ENCODE measurements at regions not wholly inside any gene's neighbourhood (a gene's known extent, or its start where the extent isn't known, plus 50 kb on each side); places are given as distances from the start of the nearest gene placed in this dataset.

GRCh38 chr7:11985376-11985775 is 153.4 kb upstream of the THSD7A start:
- H3K9me3 ChIP-seq: peaks cover 0 to 6% of the 10 kb centered on the region in 2 donors
- TF ChIP-seq POLR2A (IDR thresholded peaks at IDR 0.05) (no peak), POLR2AphosphoS5 (IDR thresholded peaks at IDR 0.05) (no peak), EP300 (IDR thresholded peaks at IDR 0.05; ENCODE audit: low read depth) (no peak), CTCF (IDR thresholded peaks at IDR 0.05) (no peak)
- no peaks in the 10 kb centered on the region for H3K4me1 ChIP-seq
- no peak overlapping the region for H3K27ac ChIP-seq
- H3K4me3 ChIP-seq: no peak overlapping the region
- no peak for DNase-seq
- intact Hi-C loops (cut with DNase I; ENCODE audit: low total_unique reads): no loop called here
- no peaks in the 10 kb centered on the region for H3K27me3 ChIP-seq
- no peaks in the 10 kb centered on the region for H3K36me3 ChIP-seq
- in situ Hi-C loops (cut with MboI; ENCODE audit: low pct_ligation_motif_present in 1 of 4, low pct_unique_long_range_greater_than_20kb in 1 of 4, low sequenced_read_pairs in 3 of 4): no loop called here

- H3K27ac ChIP-seq: no peak overlapping the region
- no peak overlapping the region for H3K4me3 ChIP-seq
- no peaks in the 10 kb centered on the region for H3K4me1 ChIP-seq
- DNase-seq: no peak
- TF ChIP-seq CTCF (IDR thresholded peaks at IDR 0.05): no peak
- TF ChIP-seq POLR2AphosphoS5 (IDR thresholded peaks at IDR 0.05): no peak
- TF ChIP-seq POLR2A (IDR thresholded peaks at IDR 0.05): no peak
- no peak for TF ChIP-seq EP300 (IDR thresholded peaks at IDR 0.05; ENCODE audit: low read depth)
- H3K27me3 ChIP-seq: no peaks in the 10 kb centered on the region
- 78 to 87% methylated on average over 3 of the region's 3 CpGs for WGBS, 2 donors (ENCODE audit: low coverage in 1 of 2)
- intact Hi-C loops (cut with DNase I; ENCODE audit: low total_unique reads): no loop called here
- in situ Hi-C loops (cut with MboI; ENCODE audit: low pct_ligation_motif_present in 1 of 4, low pct_unique_long_range_greater_than_20kb in 1 of 4, low sequenced_read_pairs in 3 of 4): no loop called here
- no peaks in the 10 kb centered on the region for H3K36me3 ChIP-seq
- peaks cover 0 to 6% of the 10 kb centered on the region in 2 donors for H3K9me3 ChIP-seq
Observed at GRCh38 chr7:11985971-11986370, 154.0 kb upstream of the THSD7A start.

- Histone ChIP-seq H3K4me1 (no peaks in the 10 kb centered on the region), H3K9me3 (peaks cover 0 to 5% of the 10 kb centered on the region in 2 donors), H3K27me3 (no peaks in the 10 kb centered on the region), H3K27ac (no peak overlapping the region), H3K4me3 (no peak overlapping the region), H3K36me3 (no peaks in the 10 kb centered on the region)
- TF ChIP-seq POLR2AphosphoS5 (IDR thresholded peaks at IDR 0.05): no peak
- TF ChIP-seq POLR2A (IDR thresholded peaks at IDR 0.05): no peak
- no peak for TF ChIP-seq EP300 (IDR thresholded peaks at IDR 0.05; ENCODE audit: low read depth)
- no peak for TF ChIP-seq CTCF (IDR thresholded peaks at IDR 0.05)
- DNase-seq: no peak
- 38 to 40% methylated on average over 1 of the region's 1 CpG for WGBS, 2 donors (ENCODE audit: low coverage in 1 of 2)
- intact Hi-C loops (cut with DNase I; ENCODE audit: low total_unique reads): no loop called here
- in situ Hi-C loops (cut with MboI; ENCODE audit: low pct_ligation_motif_present in 1 of 4, low pct_unique_long_range_greater_than_20kb in 1 of 4, low sequenced_read_pairs in 3 of 4): no loop called here
Observed at GRCh38 chr7:11988186-11988585, 156.2 kb upstream of the THSD7A start.

GRCh38 chr7:12002428-12002827 is 170.4 kb upstream of the THSD7A start:
- TF ChIP-seq EP300 (IDR thresholded peaks at IDR 0.05; ENCODE audit: low read depth): no peak
- TF ChIP-seq POLR2A (IDR thresholded peaks at IDR 0.05): no peak
- no peak for TF ChIP-seq POLR2AphosphoS5 (IDR thresholded peaks at IDR 0.05)
- TF ChIP-seq CTCF (IDR thresholded peaks at IDR 0.05): no peak
- no peak for DNase-seq
- Histone ChIP-seq H3K27me3 (no peaks in the 10 kb centered on the region), H3K4me1 (peaks cover 0 to 7% (median 0%) of the 10 kb centered on the region in 4 donors), H3K27ac (no peak overlapping the region), H3K9me3 (no peaks in the 10 kb centered on the region), H3K4me3 (no peak overlapping the region), H3K36me3 (no peaks in the 10 kb centered on the region)
- intact Hi-C loops (cut with DNase I; ENCODE audit: low total_unique reads) (no loop called here), in situ Hi-C loops (cut with MboI; ENCODE audit: low pct_ligation_motif_present in 1 of 4, low pct_unique_long_range_greater_than_20kb in 1 of 4, low sequenced_read_pairs in 3 of 4) (no loop called here)
- WGBS, 2 donors (ENCODE audit: low coverage in 1 of 2): 95 to 100% methylated on average over 1 of the region's 1 CpG
